Putamen (tissue), 1 donor: ENCODE measurements at regions not wholly inside any gene's neighbourhood (a gene's known extent, or its start where the extent isn't known, plus 50 kb on each side); places are given as distances from the start of the nearest gene placed in this dataset.

ENCODE experiments used
- DNase-seq: peaks from one replicate; pipeline ENCODE4 v3.0.0-alpha.2; 2016; ENCODE audit warnings: low spot score

DNA sequence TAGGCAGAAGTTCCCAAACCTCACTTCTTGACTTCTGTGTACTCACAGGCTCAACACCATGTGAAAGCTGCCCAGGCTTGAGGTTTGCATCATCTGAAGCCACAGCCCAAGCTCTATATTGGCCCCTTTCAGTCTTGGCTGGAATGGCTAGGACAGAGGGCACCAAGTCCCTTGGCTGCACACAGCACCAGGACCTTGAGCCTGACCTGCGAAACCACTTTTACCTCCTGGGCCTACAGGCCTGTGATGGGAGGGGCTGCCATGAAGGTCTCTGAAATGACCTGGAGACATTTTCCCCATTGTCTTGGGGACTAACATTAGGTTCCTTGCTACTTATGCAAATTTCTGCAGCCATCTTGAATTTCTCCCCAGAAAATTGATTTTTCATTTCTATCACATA, 288.3 kb upstream of the ZC3H12C start:
- no peak for DNase-seq

DNA sequence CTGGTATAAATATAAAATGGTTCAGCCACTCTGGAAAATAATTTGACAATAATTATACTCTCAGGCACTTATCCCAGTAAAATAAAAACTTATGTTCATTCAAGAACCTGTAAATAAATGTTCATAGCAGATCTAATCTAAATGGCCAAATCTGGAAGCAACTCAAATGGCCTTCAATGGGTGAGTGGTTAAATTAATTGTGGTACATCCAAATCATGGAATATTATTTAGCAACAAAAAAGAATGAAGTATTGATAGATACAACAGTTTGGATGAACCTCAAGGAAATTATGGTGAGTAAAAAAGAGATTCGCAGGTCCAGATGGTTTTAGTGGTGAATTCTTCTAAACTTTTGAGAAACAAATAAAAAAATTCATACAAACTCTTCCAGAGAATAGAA, 287.0 kb upstream of the ZC3H12C start:
- no peak for DNase-seq

DNA sequence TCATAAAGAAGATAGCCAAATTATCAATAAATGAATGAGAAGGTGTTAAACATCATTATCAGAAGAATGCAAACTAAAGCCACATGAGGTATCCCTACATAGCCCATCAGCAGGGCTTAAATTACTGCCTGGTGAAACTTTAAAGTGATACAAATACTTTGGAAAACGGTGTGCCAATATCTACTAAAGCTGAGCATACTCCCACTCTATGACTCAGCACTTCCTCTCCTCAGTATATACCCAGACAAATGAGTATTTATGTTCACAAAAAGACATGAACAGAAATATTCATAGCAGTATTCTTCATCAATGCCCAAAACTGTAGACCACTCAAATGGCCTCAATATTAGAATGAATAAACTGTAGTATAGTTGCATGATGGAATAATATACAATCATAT, 284.6 kb upstream of the ZC3H12C start:
- DNase-seq = peak; percentile 39

DNA sequence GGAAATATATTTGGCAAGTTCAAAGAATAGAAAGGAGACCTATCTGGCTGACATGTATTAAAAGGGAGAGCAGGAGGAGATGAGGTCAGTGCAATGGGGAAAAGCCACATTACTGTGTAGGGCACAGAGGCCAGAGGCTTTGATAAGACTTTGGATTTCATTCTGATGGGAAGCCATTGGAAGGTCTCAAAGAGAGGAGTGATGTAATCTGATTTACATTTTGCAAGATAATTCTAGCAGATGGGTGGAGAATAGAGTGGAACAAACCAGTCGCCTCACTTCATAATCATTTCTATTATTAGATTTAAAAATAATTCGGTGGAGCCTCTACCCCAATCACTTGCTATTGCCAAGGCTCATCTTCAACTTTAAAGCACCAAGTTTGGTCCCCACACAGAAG, 278.4 kb upstream of the ZC3H12C start:
- no peak for DNase-seq

DNA sequence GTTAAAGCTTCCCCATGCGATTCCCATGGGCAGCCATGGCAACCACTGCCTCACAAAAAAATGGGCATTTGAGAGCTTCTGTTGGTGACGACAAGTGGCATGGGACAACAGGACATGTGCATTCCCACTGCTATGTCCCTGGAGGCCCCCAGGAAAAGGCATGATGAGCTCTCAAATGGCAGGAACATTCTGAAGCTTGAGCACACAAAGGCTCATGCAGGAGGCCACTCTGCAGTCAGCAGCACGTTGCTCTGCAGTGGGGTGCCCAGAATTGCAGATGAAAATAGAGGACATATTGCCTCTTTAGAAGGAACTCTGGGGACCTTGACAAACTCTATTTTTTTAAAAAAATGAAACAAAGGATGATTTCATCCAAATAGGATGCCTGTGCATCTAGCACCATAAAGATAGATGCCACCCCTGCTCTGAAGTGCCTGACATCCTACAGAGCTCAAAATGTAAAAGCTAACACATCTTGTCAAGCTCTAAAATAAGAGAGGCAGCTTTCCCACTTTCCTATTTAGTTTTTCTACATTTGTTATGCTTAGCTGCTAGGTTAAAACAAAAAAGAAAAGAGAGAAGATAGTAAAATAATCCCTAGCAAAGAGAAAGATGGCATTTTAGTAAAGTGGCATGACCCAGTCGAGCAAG, 277.6 kb upstream of the ZC3H12C start:
- DNase-seq = peak; percentile 23

DNA sequence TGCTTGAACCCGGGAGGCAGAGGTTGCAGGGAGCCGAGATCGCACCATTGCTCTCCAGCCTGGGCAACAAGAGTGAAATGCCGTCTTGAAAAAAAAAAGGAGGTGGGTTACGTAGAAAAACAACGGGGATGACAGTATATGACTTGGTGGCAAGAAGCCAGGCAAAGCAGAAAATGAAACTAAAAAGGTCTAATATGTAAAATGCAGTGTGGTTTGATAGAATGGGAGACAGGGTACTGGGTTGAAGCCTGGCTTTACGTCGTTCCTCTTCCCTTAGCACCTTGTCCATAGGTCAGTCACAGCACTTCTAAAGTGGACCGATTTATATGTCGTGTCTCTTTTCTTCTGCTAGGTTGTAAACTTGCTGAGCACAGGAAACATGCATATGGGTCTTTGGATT, 274.9 kb upstream of the ZC3H12C start:
- DNase-seq = no peak

DNA sequence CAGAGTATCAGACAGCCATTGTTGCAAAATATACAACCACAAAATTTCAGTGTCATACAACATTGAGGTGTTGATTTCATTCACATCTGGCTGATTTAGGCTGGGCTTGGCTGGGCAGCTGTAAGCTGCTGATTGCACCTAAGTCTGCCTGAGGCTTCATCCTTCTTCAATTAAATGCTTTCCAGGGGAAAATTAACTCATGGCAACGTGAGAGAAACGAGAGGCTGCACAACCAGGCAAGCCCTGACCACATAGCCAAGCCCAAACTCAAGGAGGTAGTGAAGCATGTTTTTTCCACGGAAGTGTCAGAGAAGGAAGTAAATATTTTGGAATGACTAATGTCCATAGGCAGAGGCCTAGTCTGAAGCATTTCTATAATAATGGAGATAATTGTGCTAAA, 273.8 kb upstream of the ZC3H12C start:
- DNase-seq = no peak

DNA sequence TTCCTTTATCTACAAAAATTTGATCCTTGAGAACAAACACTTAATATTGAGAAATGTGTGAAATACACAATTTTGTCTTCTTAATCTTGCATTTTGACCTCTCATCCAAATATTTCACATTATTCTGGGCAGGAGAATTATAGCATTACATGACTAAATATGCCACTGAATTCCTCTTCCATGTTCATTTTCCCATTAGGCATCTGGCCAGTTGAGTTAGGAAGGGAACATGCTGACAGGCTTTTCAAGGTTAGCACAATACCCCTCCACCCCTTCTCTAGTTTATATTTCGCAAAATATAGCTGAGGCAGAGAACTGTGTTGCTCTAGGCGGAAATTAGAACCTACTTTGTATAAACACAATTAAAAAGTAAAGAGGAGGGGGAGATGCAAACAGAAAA, 271.7 kb upstream of the ZC3H12C start:
- DNase-seq = no peak

DNA sequence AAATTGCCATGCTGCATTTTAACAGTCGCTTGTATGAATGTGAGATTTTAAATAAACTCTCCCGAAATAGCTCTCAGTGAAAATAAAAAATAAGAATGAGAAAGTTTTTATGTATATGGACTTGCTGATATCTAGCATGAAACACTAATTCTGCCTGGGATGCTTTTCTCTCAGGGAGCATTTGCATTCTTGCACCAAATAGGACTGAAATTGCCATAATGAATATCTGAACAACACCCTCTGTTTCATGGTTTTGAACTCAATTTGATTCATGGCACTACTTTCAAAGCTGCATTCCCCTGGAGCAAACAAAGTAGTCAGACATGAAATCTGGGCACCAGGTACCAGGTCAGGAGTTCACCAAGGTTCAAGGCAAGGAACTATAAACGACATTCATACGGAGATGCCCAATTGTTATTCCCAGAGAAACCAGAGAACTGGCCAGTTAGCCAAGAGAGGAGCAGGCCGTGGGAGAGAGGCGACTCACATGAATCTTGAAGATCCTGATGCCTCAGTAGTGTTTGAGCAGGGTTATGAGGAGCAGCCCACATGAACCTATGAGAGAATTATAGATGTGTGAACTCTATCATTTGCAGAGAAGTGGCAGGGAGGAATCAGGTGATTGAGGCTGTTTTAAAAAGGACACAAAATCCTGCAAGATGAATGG, 270.6 kb upstream of the ZC3H12C start:
- DNase-seq = no peak

DNA sequence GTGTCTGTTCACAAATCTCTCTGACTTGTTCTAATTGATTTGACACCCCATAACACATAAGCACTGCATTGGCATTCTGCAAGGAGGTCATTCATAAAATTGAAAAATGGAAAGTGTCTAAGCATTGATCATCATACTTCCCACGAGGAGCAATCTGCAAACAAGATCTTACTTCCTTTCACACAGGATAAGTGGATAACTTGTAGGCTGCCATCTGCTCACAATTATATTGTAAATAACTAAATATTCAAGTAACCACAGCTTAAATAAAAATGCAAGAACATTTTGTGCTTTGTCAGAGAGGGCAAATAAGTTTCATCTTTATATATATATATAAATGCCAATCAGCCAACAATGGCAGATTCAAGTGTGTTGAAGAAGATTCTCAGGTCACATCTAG, 264.8 kb upstream of the ZC3H12C start:
- DNase-seq = no peak

DNA sequence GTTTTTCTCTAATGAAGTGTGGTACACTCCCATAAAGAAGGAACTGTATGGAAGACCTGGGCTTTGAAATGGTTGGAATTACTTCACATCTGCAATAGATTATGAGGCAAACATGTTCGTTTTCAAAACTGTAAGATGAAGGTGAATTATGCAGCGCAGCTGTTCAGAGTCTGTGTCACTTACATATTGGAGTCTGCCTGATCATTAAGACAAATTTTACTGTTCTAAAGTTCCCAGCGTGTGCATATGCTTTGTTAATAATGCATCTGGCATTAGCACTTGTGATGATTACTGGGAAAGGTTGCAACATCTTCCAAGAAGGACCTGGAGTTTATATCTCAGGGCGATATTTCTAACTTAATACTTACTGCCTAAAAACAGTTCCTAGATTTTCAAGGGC, 255.2 kb upstream of the ZC3H12C start:
- DNase-seq = no peak

DNA sequence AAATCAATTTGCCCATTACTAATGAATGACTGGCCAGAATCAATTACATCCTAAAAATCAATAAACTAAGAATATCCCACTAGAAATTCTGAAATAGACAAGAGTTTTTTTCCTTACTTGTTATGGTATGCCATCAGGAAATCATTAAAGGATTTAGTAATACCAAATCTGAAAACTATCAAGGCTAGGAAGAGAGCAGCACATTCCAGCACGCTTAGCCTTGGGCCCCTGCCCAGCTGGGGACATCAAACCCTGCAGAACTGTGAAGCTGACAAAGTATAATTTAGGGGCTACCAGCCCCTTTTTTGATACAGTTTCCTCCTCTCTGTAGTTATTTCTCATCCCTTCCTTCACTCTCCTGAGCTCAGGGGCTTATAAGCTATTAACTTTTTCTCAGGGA, 247.8 kb upstream of the ZC3H12C start:
- DNase-seq = no peak

DNA sequence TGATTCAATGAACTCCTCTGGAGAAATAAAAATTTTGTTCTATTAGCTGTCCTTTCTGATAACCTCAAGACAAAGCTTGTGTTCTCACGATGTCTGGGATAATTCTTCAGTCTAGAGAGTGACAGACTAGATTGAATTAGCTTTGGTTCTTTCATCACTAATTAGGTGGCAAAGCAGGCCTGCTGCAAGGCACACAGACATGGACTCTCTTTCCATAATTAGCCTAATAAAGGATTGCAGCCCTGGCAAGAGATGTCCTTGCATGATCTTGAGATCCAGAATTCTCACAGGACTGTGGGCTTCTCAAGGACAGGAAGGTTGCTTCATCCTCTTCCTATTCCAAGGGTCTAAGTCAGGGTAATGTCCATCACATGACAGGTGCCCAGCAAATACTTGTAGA, 245.6 kb upstream of the ZC3H12C start:
- no peak for DNase-seq

DNA sequence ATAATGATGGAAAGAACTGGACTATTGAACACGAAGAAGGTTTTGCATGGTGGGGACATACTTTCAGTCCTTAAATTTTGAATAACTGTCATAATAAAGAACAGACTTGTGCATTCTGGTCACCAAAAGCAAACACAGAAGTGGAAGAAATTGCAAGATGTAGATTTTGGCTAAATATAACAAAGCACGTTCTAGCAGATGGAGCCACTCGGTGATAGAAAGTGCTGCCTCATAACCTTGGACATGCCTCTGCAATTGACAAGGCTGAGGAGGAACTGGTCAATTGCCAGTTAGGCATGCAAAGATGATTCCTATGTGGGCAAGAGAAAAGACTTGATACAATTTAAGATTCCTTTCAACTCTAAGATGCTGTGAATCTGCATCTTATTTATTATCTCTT, 244.1 kb upstream of the ZC3H12C start:
- DNase-seq = no peak

DNA sequence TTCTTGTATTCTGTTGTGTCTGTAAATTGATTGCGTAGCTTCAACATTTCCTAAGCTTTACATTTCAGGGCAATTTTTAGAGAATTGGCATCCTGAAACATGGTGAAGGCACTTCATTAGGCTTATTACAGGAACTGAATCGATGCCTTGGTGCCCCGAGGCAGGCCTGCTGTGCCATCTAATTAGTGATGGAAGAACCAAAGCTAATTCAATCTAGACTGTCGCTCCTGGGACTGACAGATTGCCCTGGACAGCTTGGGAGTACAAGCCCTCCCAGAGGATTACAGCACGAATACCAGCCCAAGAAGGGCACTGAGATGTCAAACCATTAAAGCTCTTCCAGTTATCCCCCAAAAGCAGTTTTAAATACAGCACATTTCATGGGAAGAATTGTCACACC, 243.2 kb upstream of the ZC3H12C start:
- DNase-seq = no peak

DNA sequence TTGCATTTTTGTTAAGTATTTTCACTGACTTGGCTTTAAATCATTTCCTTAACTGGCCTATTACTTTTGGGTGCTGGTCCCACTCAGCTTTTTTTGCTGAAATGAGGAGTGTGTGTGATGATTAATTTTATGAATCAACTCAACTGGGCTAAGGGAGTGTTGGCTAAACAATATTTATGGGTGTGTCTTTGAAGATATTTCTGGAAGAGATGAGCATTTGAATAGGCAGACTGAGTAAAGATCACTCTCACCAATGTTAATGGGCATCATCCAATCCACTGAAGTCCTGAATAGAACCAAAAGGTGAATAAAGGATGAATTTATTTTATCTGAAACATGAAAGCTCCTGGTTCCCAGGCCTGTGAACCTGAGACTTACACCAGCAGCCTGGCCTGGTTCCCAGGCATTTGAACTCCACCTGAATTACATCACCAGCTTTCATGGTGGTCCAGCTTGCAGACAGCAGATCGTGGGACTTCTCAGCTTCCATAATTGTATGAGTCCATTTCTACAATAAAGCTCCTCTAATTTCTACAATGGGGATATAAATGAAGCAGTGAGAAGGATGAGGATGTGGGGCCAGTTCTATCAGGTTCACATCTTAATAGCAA, 241.3 kb upstream of the ZC3H12C start:
- no peak for DNase-seq

DNA sequence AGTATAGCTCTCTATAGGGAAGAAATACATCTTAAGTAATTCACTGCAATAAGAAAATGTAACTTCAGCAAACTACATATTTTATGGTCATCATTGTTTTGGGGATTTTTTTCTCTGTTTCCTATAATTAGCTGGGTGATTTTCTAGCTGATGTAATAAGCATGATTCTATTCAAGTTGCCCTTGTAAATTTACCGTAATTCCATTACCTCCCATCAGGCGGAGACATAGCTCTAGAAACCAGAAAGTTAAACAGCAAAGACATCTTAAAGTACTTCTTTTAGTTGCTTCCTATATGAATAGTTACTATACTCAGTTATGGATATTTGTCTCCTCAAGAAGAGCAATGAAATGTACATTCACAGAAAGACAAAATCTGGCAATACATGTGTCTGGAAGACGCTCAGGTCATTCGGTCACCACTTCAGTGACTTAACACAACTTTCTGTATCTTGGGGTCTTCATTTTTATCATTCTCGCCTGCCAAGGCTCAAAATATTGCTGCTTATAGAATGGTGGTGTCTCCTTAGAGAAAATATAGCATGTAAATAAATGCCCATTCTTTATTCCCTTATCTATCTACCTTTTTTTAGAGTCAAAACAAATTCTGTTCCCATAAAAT, 239.9 kb upstream of the ZC3H12C start:
- DNase-seq = no peak

DNA sequence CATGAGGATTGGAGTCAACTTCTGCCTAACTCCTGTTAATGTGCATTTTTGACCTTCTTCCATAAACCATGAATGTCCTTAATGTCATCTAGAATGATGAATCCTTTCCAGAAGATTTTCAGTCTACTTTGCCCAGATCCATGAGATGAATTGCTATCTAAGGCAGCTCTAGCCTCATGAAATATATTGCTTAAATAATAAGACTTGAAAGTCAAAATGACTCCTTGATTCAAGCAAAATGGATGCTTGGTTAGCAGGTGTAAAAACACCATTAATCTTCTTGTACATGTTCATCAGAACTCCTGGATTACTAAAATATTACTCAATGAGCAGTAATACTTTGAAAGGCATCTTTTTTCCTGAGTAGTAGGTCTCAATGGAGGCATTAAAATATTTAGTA, 238.5 kb upstream of the ZC3H12C start:
- no peak for DNase-seq

DNA sequence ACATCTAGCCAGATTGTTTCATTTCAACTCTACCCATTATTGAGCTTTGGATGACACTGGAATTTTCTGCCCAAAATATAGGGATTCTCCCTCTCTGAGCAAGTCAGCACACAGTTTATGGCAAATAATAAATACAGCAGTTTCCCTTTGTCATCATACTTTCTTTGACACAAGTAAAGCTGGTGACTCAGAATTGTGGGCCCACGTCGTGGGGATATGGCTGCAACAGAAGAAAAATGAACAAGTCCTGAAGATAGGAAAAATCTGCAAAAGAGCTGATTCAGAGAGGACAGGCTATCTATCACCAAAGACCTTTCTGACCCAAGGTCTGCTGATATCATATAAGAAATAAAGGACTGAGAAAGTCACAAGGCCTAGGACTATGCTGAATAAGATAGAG, 236.3 kb upstream of the ZC3H12C start:
- no peak for DNase-seq

DNA sequence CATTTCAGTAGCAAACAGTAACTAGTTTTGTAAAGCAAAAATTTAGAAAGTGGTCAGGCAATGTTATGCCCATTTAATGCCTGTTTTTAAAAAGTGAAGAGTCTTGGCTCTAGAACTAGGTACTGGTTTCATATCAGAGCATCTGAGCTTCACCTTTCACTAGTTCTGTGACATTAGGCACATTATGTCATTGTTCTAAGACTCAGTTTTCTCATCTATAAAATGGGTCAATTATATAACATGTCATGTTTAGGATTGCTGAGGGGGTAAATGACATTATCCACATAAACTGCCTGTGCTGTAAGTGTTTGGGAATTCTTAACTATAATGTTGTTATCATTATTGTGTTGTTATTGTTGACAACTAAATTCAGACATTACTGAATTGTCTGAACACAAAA, 235.6 kb upstream of the ZC3H12C start:
- DNase-seq = no peak

DNA sequence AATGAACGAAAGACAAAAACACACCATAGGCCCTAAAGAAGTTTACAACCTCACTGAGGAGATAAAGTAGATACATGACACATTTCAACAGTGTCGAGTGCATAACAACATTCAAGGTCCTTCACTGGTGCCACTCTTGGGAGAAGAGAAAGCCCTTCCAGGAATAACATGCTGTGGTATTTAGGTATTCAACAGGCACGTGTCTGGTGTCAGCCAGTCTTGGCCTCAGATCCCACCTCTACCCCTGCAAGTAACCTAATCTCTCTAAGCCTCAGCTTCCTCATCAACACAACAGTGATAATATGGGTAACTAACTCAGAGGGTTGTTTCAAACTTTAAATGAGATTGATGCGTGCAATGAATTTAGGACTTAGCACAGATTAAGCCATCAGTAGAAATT, 235.0 kb upstream of the ZC3H12C start:
- no peak for DNase-seq

DNA sequence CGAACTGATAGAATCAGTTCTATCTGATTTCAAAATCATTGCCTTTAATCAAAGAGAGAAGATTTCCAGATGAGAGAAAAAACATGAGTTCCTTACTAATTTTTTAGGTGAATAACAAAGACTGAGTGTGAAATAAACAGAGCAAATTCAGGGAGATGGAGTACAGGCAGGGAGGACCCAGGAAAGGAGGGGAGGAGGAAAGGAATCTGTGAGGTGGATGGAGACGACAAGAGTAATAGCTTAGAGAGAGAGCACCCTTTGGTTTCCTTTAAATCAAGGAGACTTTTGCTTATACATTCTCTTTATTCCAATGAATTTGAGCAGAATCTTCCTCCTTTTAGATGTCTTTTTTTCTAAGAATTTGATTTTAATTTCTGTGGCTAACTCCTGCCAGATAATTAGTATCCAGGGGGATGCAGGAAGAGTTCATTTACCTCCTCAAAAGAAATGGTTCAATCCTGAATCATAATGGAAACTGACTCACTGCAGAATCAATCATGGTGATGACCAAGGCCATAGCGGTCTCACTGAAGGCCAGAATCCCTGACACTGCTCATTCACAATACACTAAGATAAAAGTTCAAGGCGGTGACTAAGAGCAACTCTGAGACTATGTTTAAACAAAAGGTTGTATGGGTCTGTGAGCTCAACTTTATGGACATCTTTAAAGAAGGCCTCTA, 234.0 kb upstream of the ZC3H12C start:
- no peak for DNase-seq

DNA sequence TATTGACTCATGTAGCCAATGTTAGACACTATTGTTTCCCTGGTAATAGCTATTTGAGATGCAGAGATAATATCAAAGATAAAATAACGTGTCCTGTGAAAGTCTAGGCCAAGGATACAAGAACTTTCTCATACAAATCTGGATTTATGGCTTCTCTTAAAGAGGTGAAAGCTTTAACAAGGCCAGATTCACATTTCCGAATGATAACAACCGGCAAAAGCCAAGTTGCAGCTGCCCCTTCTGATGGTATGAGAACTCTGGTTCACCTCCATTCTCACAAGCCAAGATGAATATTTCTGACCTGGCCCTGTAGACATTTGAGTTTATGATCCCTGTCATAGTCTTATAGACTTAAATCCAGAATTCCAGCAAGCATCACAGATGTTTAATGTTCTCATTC, 230.4 kb upstream of the ZC3H12C start:
- DNase-seq = no peak
